ENCODE measurements at regions not wholly inside any gene's neighbourhood (a gene's known extent, or its start where the extent isn't known, plus 50 kb on each side); places are given as distances from the start of the nearest gene placed in this dataset.
A peak's percentile ranks its signal among the peaks of the same experiment; 100 is the strongest.

- 86% methylated on average over 2 of the region's 2 CpGs for WGBS (ENCODE audit: low lambda C conversion rate, missing lambda C conversion rate)
- Histone ChIP-seq H3K9me2 (replicated peaks; ENCODE audit: insufficient read depth) (no peaks in the 10 kb centered on the region), H3K9me3 (ENCODE audit: low read depth) (no peaks in the 10 kb centered on the region), H3K36me3 (replicated peaks; ENCODE audit: insufficient read depth, low read depth) (no peaks in the 10 kb centered on the region), H3K79me2 (peaks cover 100% of the 10 kb centered on the region), H3K4me1 (ENCODE audit: insufficient read depth) (no peaks in the 10 kb centered on the region), H4K20me1 (ENCODE audit: insufficient read depth, poor library complexity, severe bottlenecking) (peaks cover 100% of the 10 kb centered on the region), H3K27ac (no peak overlapping the region), H2AFZ (no peak overlapping the region), H3K4me2 (no peak overlapping the region), H3K4me3 (no peak overlapping the region), H3K27me3 (no peaks in the 10 kb centered on the region)
- no peak for DNase-seq (ENCODE audit: low spot score)
- TF ChIP-seq, protein P1, sequence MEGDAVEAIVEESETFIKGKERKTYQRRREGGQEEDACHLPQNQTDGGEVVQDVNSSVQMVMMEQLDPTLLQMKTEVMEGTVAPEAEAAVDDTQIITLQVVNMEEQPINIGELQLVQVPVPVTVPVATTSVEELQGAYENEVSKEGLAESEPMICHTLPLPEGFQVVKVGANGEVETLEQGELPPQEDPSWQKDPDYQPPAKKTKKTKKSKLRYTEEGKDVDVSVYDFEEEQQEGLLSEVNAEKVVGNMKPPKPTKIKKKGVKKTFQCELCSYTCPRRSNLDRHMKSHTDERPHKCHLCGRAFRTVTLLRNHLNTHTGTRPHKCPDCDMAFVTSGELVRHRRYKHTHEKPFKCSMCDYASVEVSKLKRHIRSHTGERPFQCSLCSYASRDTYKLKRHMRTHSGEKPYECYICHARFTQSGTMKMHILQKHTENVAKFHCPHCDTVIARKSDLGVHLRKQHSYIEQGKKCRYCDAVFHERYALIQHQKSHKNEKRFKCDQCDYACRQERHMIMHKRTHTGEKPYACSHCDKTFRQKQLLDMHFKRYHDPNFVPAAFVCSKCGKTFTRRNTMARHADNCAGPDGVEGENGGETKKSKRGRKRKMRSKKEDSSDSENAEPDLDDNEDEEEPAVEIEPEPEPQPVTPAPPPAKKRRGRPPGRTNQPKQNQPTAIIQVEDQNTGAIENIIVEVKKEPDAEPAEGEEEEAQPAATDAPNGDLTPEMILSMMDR (IDR thresholded peaks at IDR 0.05; ENCODE audit: poor library complexity): no peak
Measured at GRCh38 chr3:72397586-72397985, 450.7 kb downstream of the SHQ1 start.

DNA sequence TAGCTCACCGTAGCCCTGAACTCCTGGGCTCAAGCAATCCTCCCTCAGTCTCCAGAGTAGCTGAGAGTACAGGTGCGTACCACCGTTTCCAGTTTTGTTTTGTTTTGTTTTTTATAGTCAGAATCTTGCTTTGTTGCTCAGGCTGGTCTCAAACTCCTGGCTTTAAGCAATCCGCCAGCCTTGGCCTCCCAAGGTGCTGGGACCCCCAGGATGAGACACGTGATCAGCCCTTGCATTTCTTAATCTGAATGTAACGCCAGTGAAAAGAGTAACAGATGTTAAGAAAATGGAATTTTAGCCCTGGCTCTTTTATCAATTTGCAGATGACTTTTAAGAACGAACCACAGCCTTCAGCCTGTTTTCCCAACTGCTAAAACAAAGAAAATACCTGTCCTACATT is 451.3 kb downstream of the SHQ1 start:
- Histone ChIP-seq H2AFZ (no peak overlapping the region), H3K9me2 (replicated peaks; ENCODE audit: insufficient read depth) (no peaks in the 10 kb centered on the region), H3K79me2 (peaks cover 100% of the 10 kb centered on the region), H3K4me3 (no peak overlapping the region), H3K4me2 (peak overlapping the region; percentile 19), H4K20me1 (ENCODE audit: insufficient read depth, poor library complexity, severe bottlenecking) (peaks cover 100% of the 10 kb centered on the region), H3K4me1 (ENCODE audit: insufficient read depth) (no peaks in the 10 kb centered on the region), H3K9me3 (ENCODE audit: low read depth) (no peaks in the 10 kb centered on the region), H3K36me3 (replicated peaks; ENCODE audit: insufficient read depth, low read depth) (no peaks in the 10 kb centered on the region), H3K27me3 (no peaks in the 10 kb centered on the region), H3K27ac (no peak overlapping the region)
- WGBS (ENCODE audit: low lambda C conversion rate, missing lambda C conversion rate): 84% methylated on average over 7 of the region's 7 CpGs
- TF ChIP-seq EZH2 (IDR thresholded peaks at IDR 0.05; ENCODE audit: borderline replicate concordance): no peak
- no peak for TF ChIP-seq EZH2phosphoT487 (IDR thresholded peaks at IDR 0.05; ENCODE audit: low read depth, severe bottlenecking, unreplicated experiment)
- TF ChIP-seq, protein P1 (IDR thresholded peaks at IDR 0.05; ENCODE audit: poor library complexity): no peak
- no peak for DNase-seq (ENCODE audit: low spot score)

- peak overlapping the region; percentile 19 for H3K4me2 ChIP-seq
- peaks cover 100% of the 10 kb centered on the region for H4K20me1 ChIP-seq (ENCODE audit: insufficient read depth, poor library complexity, severe bottlenecking)
- no peak overlapping the region for H3K27ac ChIP-seq
- peak; percentile 19 for DNase-seq (ENCODE audit: low spot score)
- peaks cover 9% of the 10 kb centered on the region for H3K4me1 ChIP-seq (ENCODE audit: insufficient read depth)
- H3K9me2 ChIP-seq (replicated peaks; ENCODE audit: insufficient read depth): no peaks in the 10 kb centered on the region
- peaks cover 100% of the 10 kb centered on the region for H3K79me2 ChIP-seq
- 44% methylated on average over 3 of the region's 3 CpGs for WGBS (ENCODE audit: low lambda C conversion rate, missing lambda C conversion rate)
- H3K36me3 ChIP-seq (replicated peaks; ENCODE audit: insufficient read depth, low read depth): no peaks in the 10 kb centered on the region
- H3K27me3 ChIP-seq: no peaks in the 10 kb centered on the region
- no peak overlapping the region for H2AFZ ChIP-seq
- TF ChIP-seq, protein P1 (IDR thresholded peaks at IDR 0.05; ENCODE audit: poor library complexity): no peak
- TF ChIP-seq EZH2phosphoT487 (IDR thresholded peaks at IDR 0.05; ENCODE audit: low read depth, severe bottlenecking, unreplicated experiment): peak; percentile 70
- TF ChIP-seq EZH2 (IDR thresholded peaks at IDR 0.05; ENCODE audit: borderline replicate concordance): no peak
- no peak overlapping the region for H3K4me3 ChIP-seq
- no peaks in the 10 kb centered on the region for H3K9me3 ChIP-seq (ENCODE audit: low read depth)
Measured at GRCh38 chr3:72395776-72396311, 452.4 kb downstream of the SHQ1 start.

DNA sequence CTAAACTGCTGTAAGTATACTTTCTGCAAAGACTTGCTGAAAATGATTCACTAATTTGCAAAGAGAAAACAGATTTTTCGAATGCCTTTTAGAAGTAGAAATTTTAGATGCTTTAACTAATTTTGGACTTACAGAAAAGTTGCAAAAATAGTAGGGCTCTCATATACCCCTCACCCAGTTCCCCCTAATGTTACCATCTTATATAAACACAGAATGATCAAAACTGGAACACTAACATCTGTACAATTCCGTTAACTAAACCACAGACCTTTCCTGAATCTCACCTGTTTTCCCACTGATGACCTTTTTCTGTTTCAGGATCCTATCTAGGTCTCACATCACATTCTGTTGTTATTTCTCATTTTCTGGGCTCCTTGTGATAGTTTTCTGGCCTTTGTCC is 454.8 kb downstream of the SHQ1 start:
- H3K27me3 ChIP-seq: no peaks in the 10 kb centered on the region
- H3K4me1 ChIP-seq (ENCODE audit: insufficient read depth): peaks cover 18% of the 10 kb centered on the region
- no peak overlapping the region for H2AFZ ChIP-seq
- no peak for TF ChIP-seq EZH2phosphoT487 (IDR thresholded peaks at IDR 0.05; ENCODE audit: low read depth, severe bottlenecking, unreplicated experiment)
- no peak for TF ChIP-seq EZH2 (IDR thresholded peaks at IDR 0.05; ENCODE audit: borderline replicate concordance)
- TF ChIP-seq, protein P1 (IDR thresholded peaks at IDR 0.05; ENCODE audit: poor library complexity): no peak
- peaks cover 100% of the 10 kb centered on the region for H3K79me2 ChIP-seq
- H3K4me2 ChIP-seq: no peak overlapping the region
- H3K4me3 ChIP-seq: no peak overlapping the region
- peaks cover 100% of the 10 kb centered on the region for H4K20me1 ChIP-seq (ENCODE audit: insufficient read depth, poor library complexity, severe bottlenecking)
- H3K36me3 ChIP-seq (replicated peaks; ENCODE audit: insufficient read depth, low read depth): no peaks in the 10 kb centered on the region
- 98% methylated on average over 2 of the region's 2 CpGs for WGBS (ENCODE audit: low lambda C conversion rate, missing lambda C conversion rate)
- no peak for DNase-seq (ENCODE audit: low spot score)
- no peak overlapping the region for H3K27ac ChIP-seq
- H3K9me3 ChIP-seq (ENCODE audit: low read depth): no peaks in the 10 kb centered on the region
- no peaks in the 10 kb centered on the region for H3K9me2 ChIP-seq (replicated peaks; ENCODE audit: insufficient read depth)

Data from hepatocyte (in vitro differentiated cells).